Esophagus muscularis mucosa (tissue), 3 donors: ENCODE measurements at regions not wholly inside any gene's neighbourhood (a gene's known extent, or its start where the extent isn't known, plus 50 kb on each side); places are given as distances from the start of the nearest gene placed in this dataset.

Source experiments
- POLR2AphosphoS5 ChIP-seq, 2 donors: sonication (generic); formaldehyde crosslinking; IDR thresholded peaks; one replicate each; pipeline ENCODE4 v1.6.1; 2017; ENCODE audit warnings: antibody characterized with exemption in 2 of 2
- TF ChIP-seq, protein P1 (sequence below), 3 experiments: fragments of 200-600 bp in 2 of 3; fragments of 450-650 bp in 1 of 3; sonication (generic) in 2 of 3; IDR thresholded peaks; one replicate each; pipeline ENCODE4 v1.5.1; 2017 to 2019; ENCODE audit warnings: antibody characterized with exemption in 3 of 3, mild to moderate bottlenecking in 2 of 3, moderate library complexity in 1 of 3

DNA sequence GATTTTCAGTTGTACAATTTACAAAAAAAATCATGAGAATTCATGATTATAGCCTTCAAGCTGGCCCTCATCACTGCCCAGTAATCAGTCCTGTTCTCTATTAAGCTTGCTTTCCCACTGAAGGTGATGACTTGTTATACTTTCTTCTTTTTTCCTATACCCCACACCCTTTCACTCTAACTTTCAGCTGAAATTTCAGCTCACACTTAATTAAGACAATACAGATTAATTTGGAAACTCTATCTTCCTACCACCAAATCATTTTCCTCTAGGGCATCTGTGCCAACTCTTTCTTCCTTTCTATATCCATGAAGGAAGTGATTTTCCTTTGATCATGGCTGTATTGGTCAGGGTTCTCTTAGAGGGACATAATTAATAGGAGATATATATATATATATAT, 449.9 kb downstream of the CD109 start:
- TF ChIP-seq POLR2AphosphoS5 (IDR thresholded peaks at IDR 0.05) = no peak
- TF ChIP-seq, protein P1, sequence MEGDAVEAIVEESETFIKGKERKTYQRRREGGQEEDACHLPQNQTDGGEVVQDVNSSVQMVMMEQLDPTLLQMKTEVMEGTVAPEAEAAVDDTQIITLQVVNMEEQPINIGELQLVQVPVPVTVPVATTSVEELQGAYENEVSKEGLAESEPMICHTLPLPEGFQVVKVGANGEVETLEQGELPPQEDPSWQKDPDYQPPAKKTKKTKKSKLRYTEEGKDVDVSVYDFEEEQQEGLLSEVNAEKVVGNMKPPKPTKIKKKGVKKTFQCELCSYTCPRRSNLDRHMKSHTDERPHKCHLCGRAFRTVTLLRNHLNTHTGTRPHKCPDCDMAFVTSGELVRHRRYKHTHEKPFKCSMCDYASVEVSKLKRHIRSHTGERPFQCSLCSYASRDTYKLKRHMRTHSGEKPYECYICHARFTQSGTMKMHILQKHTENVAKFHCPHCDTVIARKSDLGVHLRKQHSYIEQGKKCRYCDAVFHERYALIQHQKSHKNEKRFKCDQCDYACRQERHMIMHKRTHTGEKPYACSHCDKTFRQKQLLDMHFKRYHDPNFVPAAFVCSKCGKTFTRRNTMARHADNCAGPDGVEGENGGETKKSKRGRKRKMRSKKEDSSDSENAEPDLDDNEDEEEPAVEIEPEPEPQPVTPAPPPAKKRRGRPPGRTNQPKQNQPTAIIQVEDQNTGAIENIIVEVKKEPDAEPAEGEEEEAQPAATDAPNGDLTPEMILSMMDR (IDR thresholded peaks at IDR 0.05) = no peak
